Activated CD8-positive, alpha-beta T cell treated with anti-CD3 and anti-CD28 coated beads for 36 hours (primary cell): ENCODE measurements at regions not wholly inside any gene's neighbourhood (a gene's known extent, or its start where the extent isn't known, plus 50 kb on each side); places are given as distances from the start of the nearest gene placed in this dataset.

Source experiments
- ATAC-seq: fragments of 200-7000 bp; cut with Tn5 transposase; one replicate; pipeline ENCODE4 v1.10.0; 2021; ENCODE audit warnings: mild to moderate bottlenecking, moderate library complexity
- CTCF ChIA-PET: fragments of 350-600 bp; sonication (Branson Sonifier 250); formaldehyde crosslinking; loops from one replicate; lab custom pipeline; 2021; ENCODE audit warnings: antibody characterized with exemption; lab: Charles Lee
- POLR2A ChIA-PET: fragments of 350-600 bp; sonication (Branson Sonifier 250); formaldehyde crosslinking; loops from one replicate; lab custom pipeline; 2021; ENCODE audit warnings: antibody characterized with exemption; lab: Charles Lee
- DNase-seq: peaks from one replicate; pipeline ENCODE4 v3.0.0-alpha.2; 2020
- H3K27ac Mint-ChIP-seq: one replicate; pipeline ENCODE4 v1.8.0; 2021; ENCODE audit warnings: mild to moderate bottlenecking, mixed read lengths
- H3K27me3 Mint-ChIP-seq: one replicate; pipeline ENCODE4 v1.8.0; 2021; ENCODE audit warnings: mixed read lengths
- H3K36me3 Mint-ChIP-seq: one replicate; pipeline ENCODE4 v1.8.0; 2021; ENCODE audit warnings: low read depth, mixed read lengths
- H3K4me1 Mint-ChIP-seq: one replicate; pipeline ENCODE4 v1.8.0; 2021; ENCODE audit warnings: low read depth, mixed read lengths
- H3K4me3 Mint-ChIP-seq: one replicate; pipeline ENCODE4 v1.8.0; 2021; ENCODE audit warnings: mild to moderate bottlenecking, moderate library complexity, mixed read lengths
- H3K9me3 Mint-ChIP-seq: one replicate; pipeline ENCODE4 v1.8.0; 2021; ENCODE audit warnings: mixed read lengths
- CTCF ChIP-seq: fragments of 200-600 bp; IDR thresholded peaks from one replicate; pipeline ENCODE4 v1.8.0; 2022; ENCODE audit warnings: antibody characterized with exemption, mild to moderate bottlenecking
- intact Hi-C: fragments of 100-400 bp; cut with micrococcal nuclease; formaldehyde crosslinking; loops from one replicate; pipeline ENCODE4 v1.10.0; 2022

GRCh38 chr12:46884362-46884761, 58.6 kb upstream of the SLC38A4 start:
- POLR2A ChIA-PET = no interaction called here
- Mint-ChIP-seq H3K4me1 (no peaks in the 10 kb centered on the region), H3K9me3 (no peaks in the 10 kb centered on the region), H3K4me3 (no peak overlapping the region), H3K36me3 (no peaks in the 10 kb centered on the region), H3K27me3 (peaks cover 1% of the 10 kb centered on the region), H3K27ac (no peak overlapping the region)
- no peak for ATAC-seq
- CTCF ChIA-PET = interaction anchor here (0.6 kb wide), 1 partner anchor 30 kb away, joined by 3 read pairs; no protein-coding TSS in a partner anchor
- TF ChIP-seq CTCF = no peak
- intact Hi-C loops = no loop called here
- DNase-seq = no peak

GRCh38 chr12:46886541-46887041, 60.8 kb upstream of the SLC38A4 start:
- POLR2A ChIA-PET = interaction anchor here (0.6 kb wide), 1 partner anchor 116 kb away, joined by 3 read pairs; no protein-coding TSS in a partner anchor
- no peaks in the 10 kb centered on the region for H3K9me3 Mint-ChIP-seq
- intact Hi-C loops = no loop called here
- TF ChIP-seq CTCF = no peak
- H3K4me3 Mint-ChIP-seq = no peak overlapping the region
- CTCF ChIA-PET = no interaction called here
- H3K36me3 Mint-ChIP-seq = no peaks in the 10 kb centered on the region
- no peak for ATAC-seq
- H3K27ac Mint-ChIP-seq = no peak overlapping the region
- no peaks in the 10 kb centered on the region for H3K4me1 Mint-ChIP-seq
- DNase-seq = no peak
- H3K27me3 Mint-ChIP-seq = peaks cover 3% of the 10 kb centered on the region

GRCh38 chr12:46887870-46888269, 62.1 kb upstream of the SLC38A4 start:
- H3K27ac Mint-ChIP-seq = no peak overlapping the region
- DNase-seq (no peak), ATAC-seq (no peak)
- CTCF ChIA-PET = no interaction called here
- intact Hi-C loops = no loop called here
- H3K4me1 Mint-ChIP-seq = no peaks in the 10 kb centered on the region
- H3K36me3 Mint-ChIP-seq = no peaks in the 10 kb centered on the region
- no peaks in the 10 kb centered on the region for H3K9me3 Mint-ChIP-seq
- POLR2A ChIA-PET = no interaction called here
- H3K4me3 Mint-ChIP-seq = no peak overlapping the region
- no peak for TF ChIP-seq CTCF
- H3K27me3 Mint-ChIP-seq = peaks cover 3% of the 10 kb centered on the region

- ATAC-seq (no peak), DNase-seq (no peak)
- H3K27me3 Mint-ChIP-seq = peaks cover 3% of the 10 kb centered on the region
- H3K36me3 Mint-ChIP-seq = no peaks in the 10 kb centered on the region
- no peaks in the 10 kb centered on the region for H3K4me1 Mint-ChIP-seq
- H3K4me3 Mint-ChIP-seq = no peak overlapping the region
- no peak overlapping the region for H3K27ac Mint-ChIP-seq
- POLR2A ChIA-PET = no interaction called here
- intact Hi-C loops = no loop called here
- no peak for TF ChIP-seq CTCF
- CTCF ChIA-PET = no interaction called here
- no peaks in the 10 kb centered on the region for H3K9me3 Mint-ChIP-seq
Measured at GRCh38 chr12:46888568-46888967, 62.8 kb upstream of the SLC38A4 start.

- no peak for DNase-seq
- Mint-ChIP-seq H3K4me1 (no peaks in the 10 kb centered on the region), H3K27me3 (peaks cover 3% of the 10 kb centered on the region), H3K4me3 (no peak overlapping the region), H3K27ac (no peak overlapping the region), H3K36me3 (no peaks in the 10 kb centered on the region), H3K9me3 (no peaks in the 10 kb centered on the region)
- intact Hi-C loops = no loop called here
- TF ChIP-seq CTCF = no peak
- POLR2A ChIA-PET = no interaction called here
- ATAC-seq = no peak
- CTCF ChIA-PET = interaction anchor here (1.3 kb wide), 1 partner anchor 13 kb away, joined by 3 read pairs; no protein-coding TSS in a partner anchor
Measured at GRCh38 chr12:46891306-46891705, 65.5 kb upstream of the SLC38A4 start.
